Endothelial cell (in vitro differentiated cells): ENCODE measurements at regions not wholly inside any gene's neighbourhood (a gene's known extent, or its start where the extent isn't known, plus 50 kb on each side); places are given as distances from the start of the nearest gene placed in this dataset.

Experiments
- DNase-seq: peaks from one replicate; pipeline ENCODE4 v3.0.0; 2021; ENCODE audit warnings: low spot score
- H3K27ac Mint-ChIP-seq: one replicate; pipeline ENCODE4 v1.8.0; 2021; ENCODE audit warnings: mixed read lengths, inconsistent platforms; ENCODE audit not compliant: unreplicated experiment
- H3K27me3 Mint-ChIP-seq: one replicate; pipeline ENCODE4 v1.8.0; 2021; ENCODE audit warnings: mild to moderate bottlenecking, moderate library complexity, mixed read lengths, inconsistent platforms; ENCODE audit not compliant: unreplicated experiment
- H3K36me3 Mint-ChIP-seq: one replicate; pipeline ENCODE4 v1.8.0; 2021; ENCODE audit warnings: mild to moderate bottlenecking, low read depth, mixed read lengths, inconsistent platforms; ENCODE audit not compliant: unreplicated experiment
- H3K4me1 Mint-ChIP-seq: one replicate; pipeline ENCODE4 v1.8.0; 2021; ENCODE audit warnings: mild to moderate bottlenecking, mixed read lengths, inconsistent platforms; ENCODE audit not compliant: unreplicated experiment
- H3K4me3 Mint-ChIP-seq: one replicate; pipeline ENCODE4 v1.8.0; 2021; ENCODE audit warnings: mild to moderate bottlenecking, mixed read lengths, inconsistent platforms; ENCODE audit not compliant: unreplicated experiment
- H3K9me3 Mint-ChIP-seq: one replicate; pipeline ENCODE4 v1.8.0; 2021; ENCODE audit warnings: mixed read lengths, inconsistent platforms; ENCODE audit not compliant: unreplicated experiment
- CTCF ChIP-seq: fragments of 200-600 bp; sonication (generic); IDR thresholded peaks from one replicate; pipeline ENCODE4 v1.5.0; 2021; ENCODE audit warnings: antibody characterized with exemption; ENCODE audit not compliant: unreplicated experiment

GRCh38 chr1:38760562-38760961 is 99.0 kb downstream of the RRAGC start:
- H3K4me1 Mint-ChIP-seq = peaks cover 3% of the 10 kb centered on the region
- DNase-seq = no peak
- no peak overlapping the region for H3K27ac Mint-ChIP-seq
- no peak for TF ChIP-seq CTCF
- H3K27me3 Mint-ChIP-seq = no peaks in the 10 kb centered on the region
- H3K36me3 Mint-ChIP-seq = no peaks in the 10 kb centered on the region
- no peaks in the 10 kb centered on the region for H3K9me3 Mint-ChIP-seq
- no peak overlapping the region for H3K4me3 Mint-ChIP-seq

DNA sequence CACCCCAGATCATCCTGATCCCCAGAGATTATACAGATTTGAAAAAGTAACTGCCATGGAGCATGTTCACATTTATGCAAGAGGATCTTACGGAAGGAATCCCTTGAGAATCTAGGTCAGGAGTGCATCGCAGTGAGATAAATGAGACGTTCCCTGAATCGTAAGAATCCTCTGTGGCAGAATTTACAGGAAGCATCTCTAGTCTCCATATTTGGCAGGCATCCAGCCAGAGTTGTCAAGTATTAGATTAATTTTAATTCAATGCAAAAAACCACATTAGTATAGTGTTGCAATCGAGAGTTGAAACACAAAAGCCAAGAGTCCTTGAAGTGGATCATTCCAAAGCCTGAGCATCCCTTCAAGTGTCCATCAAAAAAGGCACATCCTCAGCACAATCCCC is 100.8 kb downstream of the RRAGC start:
- no peaks in the 10 kb centered on the region for H3K36me3 Mint-ChIP-seq
- peaks cover 3% of the 10 kb centered on the region for H3K4me1 Mint-ChIP-seq
- H3K4me3 Mint-ChIP-seq = no peak overlapping the region
- H3K27me3 Mint-ChIP-seq = peaks cover 2% of the 10 kb centered on the region
- H3K9me3 Mint-ChIP-seq = no peaks in the 10 kb centered on the region
- H3K27ac Mint-ChIP-seq = no peak overlapping the region
- DNase-seq = no peak
- TF ChIP-seq CTCF = no peak

- H3K36me3 Mint-ChIP-seq = peaks cover 5% of the 10 kb centered on the region
- no peaks in the 10 kb centered on the region for H3K27me3 Mint-ChIP-seq
- no peak overlapping the region for H3K27ac Mint-ChIP-seq
- H3K9me3 Mint-ChIP-seq = no peaks in the 10 kb centered on the region
- H3K4me1 Mint-ChIP-seq = peaks cover 8% of the 10 kb centered on the region
- no peak overlapping the region for H3K4me3 Mint-ChIP-seq
- DNase-seq = no peak
- TF ChIP-seq CTCF = no peak
These were observed 112.5 kb downstream of the RRAGC start for GRCh38 chr1:38746941-38747600.

DNA sequence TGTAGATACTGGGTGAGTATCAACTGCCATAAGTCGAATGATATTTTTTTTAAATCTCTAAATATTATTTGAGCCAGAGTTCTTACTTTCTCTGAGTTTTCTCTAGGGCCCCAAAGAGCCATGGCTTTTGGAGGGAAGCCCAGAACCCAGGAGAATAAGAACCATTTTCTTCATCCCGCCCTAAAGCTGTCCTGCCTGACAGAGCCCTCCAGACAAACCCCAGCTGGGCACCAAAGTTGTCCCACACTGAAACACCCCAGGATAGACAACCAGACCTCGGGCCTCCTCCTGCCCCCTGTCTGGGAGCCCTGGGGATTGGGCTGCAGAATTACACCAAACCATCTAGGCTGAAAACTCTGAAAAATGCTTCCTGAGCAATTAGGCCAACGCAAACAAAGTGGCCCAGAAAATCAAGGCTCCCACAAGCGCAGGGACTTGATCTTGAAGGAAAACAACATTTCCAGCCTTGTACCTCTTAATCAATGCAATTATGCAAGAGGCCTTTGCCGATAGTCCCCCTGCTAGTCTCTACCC is 113.1 kb downstream of the RRAGC start:
- no peak for TF ChIP-seq CTCF
- no peak for DNase-seq
- H3K36me3 Mint-ChIP-seq = peaks cover 5% of the 10 kb centered on the region

DNA sequence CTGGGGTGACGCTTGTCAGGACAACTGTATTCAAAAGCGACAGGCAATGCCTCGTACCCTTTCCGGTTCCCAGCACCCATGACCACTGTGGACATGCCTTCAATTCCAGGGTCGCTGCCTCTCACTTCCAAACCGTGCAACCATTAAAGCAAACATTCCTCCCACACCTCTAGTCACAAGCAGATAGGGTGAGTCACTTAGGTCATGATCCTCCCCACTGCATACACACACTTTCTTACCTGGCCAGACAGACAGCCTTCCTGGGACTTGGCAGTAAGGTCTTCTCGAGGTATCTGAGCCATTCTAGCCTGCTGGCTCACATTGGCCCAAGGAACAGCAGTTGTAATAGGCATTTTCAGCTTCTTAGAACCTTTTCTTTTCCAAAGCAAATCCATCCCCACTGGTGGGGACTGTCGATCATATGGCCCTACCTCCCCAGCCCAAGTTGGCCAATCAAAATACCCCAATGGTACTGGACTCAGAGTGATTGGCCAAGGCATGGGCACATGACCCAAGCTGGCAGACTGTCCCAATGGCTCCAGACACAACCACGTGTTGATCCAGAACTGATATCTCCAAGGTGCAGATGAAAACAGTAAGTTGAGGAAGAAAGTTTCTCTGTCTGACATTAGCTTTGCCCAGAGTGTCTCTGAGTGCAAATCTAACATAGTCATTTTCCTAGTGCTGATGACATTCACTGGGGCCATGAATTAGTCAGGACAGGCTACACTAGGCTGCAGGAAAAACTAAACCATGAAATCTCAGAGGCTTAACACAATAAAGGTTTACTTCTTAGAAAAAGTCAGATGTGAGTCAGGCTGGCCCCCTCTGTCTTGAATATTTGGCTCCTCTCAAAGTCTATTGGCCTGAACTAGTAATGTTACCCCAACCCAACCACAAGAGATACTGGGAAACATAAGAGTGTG is 113.8 kb downstream of the RRAGC start:
- Mint-ChIP-seq H3K36me3 (peaks cover 5% of the 10 kb centered on the region), H3K4me1 (peaks cover 8% of the 10 kb centered on the region), H3K4me3 (no peak overlapping the region), H3K27ac (no peak overlapping the region), H3K9me3 (no peaks in the 10 kb centered on the region), H3K27me3 (peaks cover 1% of the 10 kb centered on the region)
- no peak for TF ChIP-seq CTCF
- no peak for DNase-seq

More for the DNA sequence above, 113.1 kb downstream of the RRAGC start:
- no peak overlapping the region for H3K27ac Mint-ChIP-seq
- H3K27me3 Mint-ChIP-seq = no peaks in the 10 kb centered on the region
- H3K4me1 Mint-ChIP-seq = peaks cover 8% of the 10 kb centered on the region
- H3K9me3 Mint-ChIP-seq = no peaks in the 10 kb centered on the region
- no peak overlapping the region for H3K4me3 Mint-ChIP-seq
